BE2C (cell line): ENCODE measurements at regions not wholly inside any gene's neighbourhood (a gene's known extent, or its start where the extent isn't known, plus 50 kb on each side); places are given as distances from the start of the nearest gene placed in this dataset.
"Not testable (repeated sequence)": the region's sequence is repeated elsewhere in the genome, so short reads cannot be mapped to it uniquely, and the experiment has no call there.

Experiments used
- DNase-seq: peaks from one replicate; pipeline ENCODE4 v3.0.0-alpha.2; 2020
- H3K27me3 ChIP-seq: fragments of 250-450 bp; sonication (Bioruptor Pico); 2 replicates; pipeline ENCODE4 v1.5.1; 2020; ENCODE audit warnings: mild to moderate bottlenecking
- H3K36me3 ChIP-seq: fragments of 250-450 bp; sonication (Bioruptor Pico); 2 replicates; pipeline ENCODE4 v1.5.1; 2020; ENCODE audit warnings: mild to moderate bottlenecking
- H3K4me1 ChIP-seq: fragments of 250-450 bp; sonication (Bioruptor Pico); 2 replicates; pipeline ENCODE4 v1.5.1; 2020
- H3K4me3 ChIP-seq: 2 replicates; pipeline ENCODE4 v1.5.1; 2011; ENCODE audit warnings: low read depth, low read length
- H3K9me3 ChIP-seq: fragments of 250-450 bp; sonication (Bioruptor Pico); 2 replicates; pipeline ENCODE4 v1.5.1; 2020
- TF ChIP-seq, protein P1 (sequence below): IDR thresholded peaks from 2 replicates; pipeline ENCODE4 v1.5.1; 2012; ENCODE audit warnings: mild to moderate bottlenecking, low read depth, low read length

DNA sequence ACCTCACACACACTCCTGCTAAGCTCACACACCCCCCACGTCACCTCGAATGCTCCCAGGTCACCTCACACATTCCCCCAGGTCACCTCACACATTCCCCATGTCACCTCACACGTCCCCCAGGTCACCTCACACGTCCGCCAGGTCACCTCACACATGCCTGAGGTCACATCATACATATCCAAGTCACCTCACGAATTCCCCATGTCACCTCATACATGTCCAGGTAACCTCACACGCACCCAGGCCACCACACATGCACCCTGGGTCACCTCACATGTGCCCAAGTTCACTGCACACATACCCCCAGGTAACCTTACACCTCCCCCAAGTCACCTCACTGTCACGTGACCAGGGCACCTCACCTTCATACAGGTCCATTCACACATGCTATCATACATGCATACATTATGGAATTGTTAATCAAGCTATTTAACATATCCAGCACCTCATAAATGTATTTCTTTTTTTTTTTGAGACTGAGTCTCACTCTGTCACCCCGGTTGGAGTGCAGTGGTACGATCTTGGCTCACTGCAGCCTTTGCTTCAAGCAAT is 640.3 kb downstream of the TMEM121 start:
- H3K4me1 ChIP-seq, result no peaks in the 10 kb centered on the region
- H3K27me3 ChIP-seq, result no peaks in the 10 kb centered on the region
- DNase-seq, result no peak
- no peaks in the 10 kb centered on the region for H3K36me3 ChIP-seq
- H3K4me3 ChIP-seq, result no peak overlapping the region
- TF ChIP-seq, protein P1, sequence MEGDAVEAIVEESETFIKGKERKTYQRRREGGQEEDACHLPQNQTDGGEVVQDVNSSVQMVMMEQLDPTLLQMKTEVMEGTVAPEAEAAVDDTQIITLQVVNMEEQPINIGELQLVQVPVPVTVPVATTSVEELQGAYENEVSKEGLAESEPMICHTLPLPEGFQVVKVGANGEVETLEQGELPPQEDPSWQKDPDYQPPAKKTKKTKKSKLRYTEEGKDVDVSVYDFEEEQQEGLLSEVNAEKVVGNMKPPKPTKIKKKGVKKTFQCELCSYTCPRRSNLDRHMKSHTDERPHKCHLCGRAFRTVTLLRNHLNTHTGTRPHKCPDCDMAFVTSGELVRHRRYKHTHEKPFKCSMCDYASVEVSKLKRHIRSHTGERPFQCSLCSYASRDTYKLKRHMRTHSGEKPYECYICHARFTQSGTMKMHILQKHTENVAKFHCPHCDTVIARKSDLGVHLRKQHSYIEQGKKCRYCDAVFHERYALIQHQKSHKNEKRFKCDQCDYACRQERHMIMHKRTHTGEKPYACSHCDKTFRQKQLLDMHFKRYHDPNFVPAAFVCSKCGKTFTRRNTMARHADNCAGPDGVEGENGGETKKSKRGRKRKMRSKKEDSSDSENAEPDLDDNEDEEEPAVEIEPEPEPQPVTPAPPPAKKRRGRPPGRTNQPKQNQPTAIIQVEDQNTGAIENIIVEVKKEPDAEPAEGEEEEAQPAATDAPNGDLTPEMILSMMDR, result no peak
- H3K9me3 ChIP-seq, result no peaks in the 10 kb centered on the region

DNA sequence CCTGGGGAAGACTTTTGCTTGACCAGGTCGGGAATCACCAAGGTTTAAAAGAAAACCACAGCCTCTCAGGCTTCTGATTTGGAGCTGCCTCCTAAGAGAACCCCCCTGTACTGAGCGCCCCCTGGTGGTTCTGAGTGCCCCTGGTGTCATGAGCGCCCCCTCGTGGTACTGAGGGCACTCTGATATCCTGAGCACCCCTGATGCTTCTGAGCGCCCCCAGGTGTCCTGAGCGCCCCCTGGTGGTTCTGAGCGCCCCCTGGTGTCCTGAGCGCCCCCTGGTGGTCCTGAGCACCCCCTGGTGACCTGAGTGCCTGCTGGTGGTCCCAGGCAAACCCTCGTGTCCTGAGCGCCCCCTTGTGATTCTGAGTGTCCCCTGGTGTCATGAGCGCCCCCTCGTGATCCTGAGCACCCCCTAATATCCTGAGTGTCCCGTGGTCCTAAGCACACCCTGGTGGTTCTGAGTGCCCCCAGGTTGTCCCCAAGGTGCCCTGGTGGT is 643.8 kb downstream of the TMEM121 start:
- peak; percentile 39 for DNase-seq
- TF ChIP-seq, protein P1, result peak; percentile 68
- not testable (repeated sequence) for H3K4me3 ChIP-seq, H3K4me1 ChIP-seq, H3K9me3 ChIP-seq, H3K27me3 ChIP-seq, H3K36me3 ChIP-seq

DNA sequence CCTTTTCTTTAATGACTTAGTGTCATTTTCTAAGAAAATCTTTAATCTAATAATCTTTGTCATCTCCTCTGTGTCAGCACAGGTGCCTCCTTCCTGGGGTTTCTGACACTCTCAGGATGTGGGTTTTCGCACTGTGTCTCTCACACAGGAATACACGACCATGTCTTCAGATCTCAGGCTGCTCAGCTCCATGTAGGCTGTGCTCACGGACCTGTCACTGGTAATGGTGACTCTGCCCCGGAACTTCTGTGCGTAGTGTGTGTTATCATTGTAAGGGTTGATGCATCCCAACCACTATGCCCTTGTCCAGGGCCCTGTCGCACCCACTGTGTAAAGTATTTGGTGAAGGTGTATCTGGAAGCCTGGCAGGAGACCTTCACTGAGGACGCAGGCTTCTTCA is 647.8 kb downstream of the TMEM121 start:
- H3K9me3 ChIP-seq, result no peaks in the 10 kb centered on the region
- H3K4me3 ChIP-seq, result no peak overlapping the region
- 0 out of 2 replicates have a peak, but pooled peaks cover 2% of the 10 kb centered on the region for H3K27me3 ChIP-seq
- no peak for DNase-seq
- TF ChIP-seq, protein P1, result no peak
- no peaks in the 10 kb centered on the region for H3K36me3 ChIP-seq
- H3K4me1 ChIP-seq, result no peaks in the 10 kb centered on the region

DNA sequence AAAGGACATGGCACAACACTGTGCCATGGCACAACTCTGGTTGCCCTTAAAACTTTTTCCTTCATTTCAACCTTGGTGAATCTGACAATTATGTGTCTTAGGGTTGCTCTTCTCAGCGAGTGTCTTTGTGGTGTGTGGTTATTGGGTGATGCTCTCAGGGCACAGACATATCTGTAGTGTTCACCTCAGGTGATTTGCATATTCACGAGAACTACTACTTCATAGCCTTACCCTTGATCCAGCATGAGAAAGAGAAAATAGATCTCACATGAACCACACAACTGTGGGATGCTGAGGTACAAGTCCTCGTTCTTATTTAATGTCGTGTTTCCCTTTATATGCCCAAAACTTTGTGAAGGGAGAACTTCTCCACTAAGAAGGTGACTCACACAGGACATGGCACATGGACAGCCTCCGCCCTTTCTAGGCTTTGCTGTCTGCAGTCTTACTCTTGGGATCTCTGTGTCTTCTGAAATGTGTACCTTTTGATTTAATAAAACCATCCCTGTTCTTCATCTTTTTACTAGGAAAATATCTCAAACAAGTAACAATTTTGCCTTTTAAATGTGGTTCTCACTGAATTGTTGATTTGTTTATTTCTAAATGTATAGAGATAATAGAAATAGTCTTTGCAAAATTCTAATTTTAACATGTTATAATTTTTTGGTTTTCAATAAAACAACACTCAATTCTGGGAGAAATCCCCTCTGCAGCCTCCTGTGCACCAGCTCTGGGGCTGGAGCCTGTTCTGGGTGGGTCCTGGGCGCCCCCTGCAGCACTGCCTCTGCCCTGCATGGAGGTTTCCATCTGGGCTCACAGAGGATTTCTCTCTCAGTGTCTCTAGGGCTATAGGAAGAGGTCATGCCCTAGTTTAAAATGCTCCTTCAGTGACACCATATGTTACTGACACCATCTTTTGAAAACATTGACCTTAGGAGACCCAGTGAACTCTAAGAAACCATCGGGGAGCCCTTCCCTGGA is 651.2 kb downstream of the TMEM121 start:
- DNase-seq, H3K27me3 ChIP-seq, H3K4me1 ChIP-seq, H3K36me3 ChIP-seq, H3K9me3 ChIP-seq, H3K4me3 ChIP-seq: not testable (repeated sequence)

DNA sequence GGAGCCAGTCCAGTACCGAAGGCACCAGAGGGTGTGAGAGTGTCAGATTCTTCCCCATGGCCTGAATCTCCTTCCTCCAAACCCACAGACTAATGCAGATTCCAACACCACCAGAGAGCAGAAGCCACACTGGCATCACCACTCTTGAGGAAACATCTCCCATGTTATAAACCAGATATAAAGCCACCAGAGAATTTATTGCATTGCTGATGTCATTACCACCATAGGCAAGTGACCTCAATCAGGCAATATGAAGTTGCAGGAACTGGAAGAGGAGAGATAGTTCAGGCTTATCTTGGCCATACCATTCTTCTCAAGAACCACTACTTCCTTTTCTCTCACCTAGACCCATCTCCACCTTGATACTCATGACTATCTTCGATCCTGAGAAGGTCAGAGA is 653.4 kb downstream of the TMEM121 start:
- TF ChIP-seq, protein P1, result no peak
- Histone ChIP-seq H3K9me3 (no peaks in the 10 kb centered on the region), H3K4me3 (no peak overlapping the region), H3K4me1 (no peaks in the 10 kb centered on the region), H3K27me3 (0 out of 2 replicates have a peak, but pooled peaks cover 2% of the 10 kb centered on the region), H3K36me3 (no peaks in the 10 kb centered on the region)
- DNase-seq, result no peak

DNA sequence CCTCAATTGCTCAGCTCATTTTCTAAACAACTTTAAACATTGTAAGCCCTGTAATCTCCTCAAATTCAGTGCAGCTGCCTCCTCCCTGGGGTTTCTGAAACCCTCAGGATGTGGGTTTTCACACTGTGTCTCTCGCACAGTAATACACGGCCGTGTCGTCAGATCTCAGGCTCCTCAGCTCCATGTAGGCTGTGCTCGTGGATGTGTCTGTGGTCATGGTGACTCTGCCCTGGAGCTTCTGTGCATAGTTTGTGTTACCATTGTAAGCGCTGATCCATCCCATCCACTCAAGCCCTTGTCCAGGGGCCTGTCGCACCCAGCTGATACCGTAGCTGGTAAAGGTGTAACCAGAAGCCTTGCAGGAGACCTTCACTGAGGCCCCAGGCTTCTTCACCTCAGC is 658.4 kb downstream of the TMEM121 start:
- not testable (repeated sequence) for H3K36me3 ChIP-seq, DNase-seq, H3K9me3 ChIP-seq, H3K4me3 ChIP-seq, H3K4me1 ChIP-seq, H3K27me3 ChIP-seq

DNA sequence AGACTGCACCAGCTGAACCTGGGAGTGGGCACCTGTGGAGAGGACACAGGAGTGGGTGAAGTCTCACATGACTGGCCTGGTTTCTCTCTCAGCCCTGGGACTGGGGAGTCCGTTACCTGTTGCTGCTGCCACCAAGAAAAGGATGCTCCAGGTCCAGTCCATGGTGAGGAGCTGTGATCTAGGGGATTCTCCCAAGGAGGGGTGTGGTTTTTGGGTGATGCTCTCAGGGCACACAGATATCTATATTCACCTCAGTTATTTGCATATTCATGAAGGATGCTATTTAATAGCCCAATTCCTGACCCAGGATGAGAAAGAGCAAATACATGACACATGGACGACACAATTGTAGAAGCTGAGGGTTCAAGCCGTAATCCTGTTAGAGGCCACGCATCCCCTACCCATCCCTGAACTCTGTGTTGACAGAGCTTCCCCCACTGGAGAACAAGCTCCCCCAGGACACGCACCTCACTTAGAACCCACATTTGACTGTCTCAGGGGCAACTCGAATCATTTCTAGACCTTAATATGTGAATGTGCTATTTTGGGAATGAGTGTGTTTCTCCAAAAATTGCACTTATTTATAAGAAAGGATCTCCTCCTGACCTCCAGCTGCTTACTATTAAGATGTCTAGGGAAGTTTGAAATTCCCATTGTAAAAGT is 658.9 kb downstream of the TMEM121 start:
- H3K27me3 ChIP-seq, H3K36me3 ChIP-seq, DNase-seq, H3K4me3 ChIP-seq, H3K4me1 ChIP-seq, H3K9me3 ChIP-seq: not testable (repeated sequence)
